HCT116 (cell line): ENCODE measurements at regions not wholly inside any gene's neighbourhood (a gene's known extent, or its start where the extent isn't known, plus 50 kb on each side); places are given as distances from the start of the nearest gene placed in this dataset.

Experiments
- ATAC-seq: fragments of 200-7000 bp; cut with Tn5 transposase; 2 replicates; pipeline ENCODE4 v1.9.1; 2020; ENCODE audit warnings: mild to moderate bottlenecking, moderate library complexity
- BruUV-seq: library from RNA; stranded (reverse); fragments of 400-500 nt; replicated peaks from 2 replicates; lab custom pipeline; 2021; lab: Mats Ljungman, UMichigan
- CTCF ChIA-PET: fragments of 300-600 bp; sonication (Branson Sonifier 250); formaldehyde crosslinking; loops from one replicate; lab custom pipeline; 2021; ENCODE audit warnings: antibody characterized with exemption; lab: Charles Lee
- POLR2A ChIA-PET: fragments of 300-600, 350-600 bp; sonication (Branson Sonifier 250); formaldehyde crosslinking; loops from one replicate; lab custom pipeline; 2021; ENCODE audit warnings: antibody characterized with exemption; lab: Charles Lee
- RAD21 ChIA-PET, 2 experiments: fragments of 300-600 bp; sonication (Branson Sonifier 250); formaldehyde crosslinking; loops; one replicate each; lab custom pipeline; 2023; ENCODE audit warnings: low total read pairs in 2 of 2; ENCODE audit not compliant: uncharacterized antibody in 2 of 2, unreplicated experiment in 2 of 2, low non-redundant PET in 1 of 2; lab: Charles Lee
- DNase-seq: peaks from one replicate; pipeline ENCODE4 v3.0.0-alpha.2; 2010; ENCODE audit warnings: low read depth, low spot score
- H2AFZ ChIP-seq: fragments of 200-600 bp; shearing (Covaris generic), sonication (generic); 2 replicates; pipeline ENCODE4 v1.6.1; 2017; ENCODE audit warnings: low read depth, mixed run types, mixed read lengths, antibody characterized with exemption, low read length; ENCODE audit not compliant: poor library complexity, severe bottlenecking
- H3K27ac ChIP-seq: 2 replicates; pipeline ENCODE4 v1.5.1; 2012; ENCODE audit warnings: low read depth, low read length
- H3K27me3 ChIP-seq: fragments of 200-600 bp; sonication (generic); 2 replicates; pipeline ENCODE4 v1.6.1; 2016; ENCODE audit warnings: mixed run types, low read length, mixed read lengths; ENCODE audit not compliant: insufficient read depth
- H3K36me3 ChIP-seq, 2 experiments: fragments of 200-500 bp in 1 of 2; fragments of 200-600 bp in 1 of 2; sonication (Bioruptor generic) in 1 of 2; sonication (generic) in 1 of 2; 2 replicates each; pipeline versions ENCODE4 v1.5.1 to v1.6.1; 2014 to 2016; ENCODE audit warnings: low read length in 2 of 2, inconsistent platforms in 1 of 2, mixed read lengths in 1 of 2, mixed run types in 1 of 2; ENCODE audit not compliant: insufficient read depth in 2 of 2, control insufficient read depth in 1 of 2
- H3K4me1 ChIP-seq, 2 experiments: fragments of 200-600 bp in 1 of 2; sonication (generic) in 1 of 2; 2 replicates each; pipeline versions ENCODE4 v1.5.1 to v1.6.1; 2012 to 2017; ENCODE audit warnings: low read length in 2 of 2, inconsistent platforms in 1 of 2, mild to moderate bottlenecking in 1 of 2, mixed read lengths in 1 of 2, mixed run types in 1 of 2, moderate library complexity in 1 of 2; ENCODE audit not compliant: insufficient read depth in 2 of 2, control insufficient read depth in 1 of 2
- H3K4me2 ChIP-seq: fragments of 200-600 bp; sonication (generic); 2 replicates; pipeline ENCODE4 v1.6.1; 2017; ENCODE audit warnings: mixed run types, low read length, mixed read lengths
- H3K4me3 ChIP-seq, 2 experiments: fragments of 200-600 bp in 1 of 2; sonication (generic) in 1 of 2; replicated peaks in 1 of 2; 2 replicates each; pipeline ENCODE4 v1.5.1; 2011 to 2016; ENCODE audit warnings: low read length in 2 of 2, control low read depth in 1 of 2, low read depth in 1 of 2, mild to moderate bottlenecking in 1 of 2, mixed read lengths in 1 of 2, mixed run types in 1 of 2
- H3K79me2 ChIP-seq: fragments of 200-600 bp; sonication (generic); 2 replicates; pipeline ENCODE4 v1.6.1; 2017; ENCODE audit warnings: mild to moderate bottlenecking, mixed run types, low read length, moderate library complexity, mixed read lengths; ENCODE audit not compliant: insufficient read depth
- H3K9ac ChIP-seq: fragments of 200-600 bp; sonication (generic); 2 replicates; pipeline ENCODE4 v1.6.1; 2016; ENCODE audit warnings: low read length, mixed read lengths
- H3K9me2 ChIP-seq: fragments of 200-600 bp; sonication (generic), shearing (Covaris generic); 2 replicates; pipeline ENCODE4 v1.6.1; 2017; ENCODE audit warnings: mixed run types, mild to moderate bottlenecking, moderate library complexity; ENCODE audit not compliant: insufficient read depth
- H3K9me3 ChIP-seq, 2 experiments: fragments of 200-500 bp in 1 of 2; fragments of 200-600 bp in 1 of 2; sonication (Bioruptor generic) in 1 of 2; sonication (generic) in 1 of 2; 2 replicates each; pipeline ENCODE4 v1.6.1; 2014 to 2017; ENCODE audit warnings: low read length in 2 of 2, mixed read lengths in 2 of 2, inconsistent platforms in 1 of 2, low read depth in 1 of 2, mild to moderate bottlenecking in 1 of 2, mixed run types in 1 of 2, moderate library complexity in 1 of 2; ENCODE audit not compliant: control insufficient read depth in 1 of 2, insufficient read depth in 1 of 2
- H4K20me1 ChIP-seq: fragments of 200-600 bp; sonication (generic), shearing (Covaris generic); 2 replicates; pipeline ENCODE4 v1.6.1; 2017; ENCODE audit warnings: mixed run types, mild to moderate bottlenecking, moderate library complexity; ENCODE audit not compliant: insufficient read depth
- CBX3 ChIP-seq: IDR thresholded peaks from 2 replicates; pipeline ENCODE4 v1.6.1; 2012; ENCODE audit warnings: low read depth
- EZH2phosphoT487 ChIP-seq: fragments of 200-600 bp; IDR thresholded peaks from 2 replicates; pipeline ENCODE4 v1.6.1; 2018; ENCODE audit warnings: antibody characterized with exemption, borderline replicate concordance
- JUND ChIP-seq: IDR thresholded peaks from 2 replicates; pipeline ENCODE4 v1.6.1; 2012
- POLR2A ChIP-seq: IDR thresholded peaks from 2 replicates; pipeline ENCODE4 v1.7.0; 2011; ENCODE audit warnings: borderline replicate concordance; ENCODE audit not compliant: insufficient read depth, insufficient read length; ENCODE audit errors: extremely low read depth
- POLR2AphosphoS5 ChIP-seq: IDR thresholded peaks from 2 replicates; pipeline ENCODE4 v1.6.1; 2011; ENCODE audit warnings: mild to moderate bottlenecking, low read depth, low read length, moderate library complexity
- YY1 ChIP-seq: IDR thresholded peaks from 2 replicates; pipeline ENCODE4 v1.6.1; 2011; ENCODE audit warnings: low read length, low read depth, moderate library complexity, mild to moderate bottlenecking; ENCODE audit not compliant: insufficient replicate concordance; ENCODE audit errors: extremely low read depth
- ZNF274 ChIP-seq: fragments of 200-500 bp; sonication (Bioruptor generic); IDR thresholded peaks from 2 replicates; pipeline ENCODE4 v1.6.1; 2014; ENCODE audit warnings: mild to moderate bottlenecking, low read depth, low read length, inconsistent platforms
- intact Hi-C: fragments of 100-400 bp; cut with micrococcal nuclease; formaldehyde crosslinking; loops from 2 replicates; pipeline ENCODE4 v1.10.0; 2022
- TF ChIP-seq, protein P1 (sequence below): IDR thresholded peaks from 2 replicates; pipeline ENCODE4 v1.6.1; 2011; ENCODE audit warnings: mild to moderate bottlenecking, low read length, moderate library complexity; ENCODE audit not compliant: insufficient replicate concordance; ENCODE audit errors: extremely low read depth

GRCh38 chr3:59163953-59164352 lies 114.1 kb upstream of the CFAP20DC start:
- POLR2A ChIA-PET = no interaction called here
- no peak for ATAC-seq
- no peaks in the 10 kb centered on the region for H3K9me3 ChIP-seq
- no peak overlapping the region for H2AFZ ChIP-seq
- H3K4me3 ChIP-seq = no peak overlapping the region
- no peaks in the 10 kb centered on the region for H3K36me3 ChIP-seq
- H3K27me3 ChIP-seq = no peaks in the 10 kb centered on the region
- H3K4me2 ChIP-seq = no peak overlapping the region
- no peak overlapping the region for H3K27ac ChIP-seq
- intact Hi-C loops = no loop called here
- RAD21 ChIA-PET = no interaction called here
- H3K4me1 ChIP-seq = no peaks in the 10 kb centered on the region
- H3K79me2 ChIP-seq = no peaks in the 10 kb centered on the region
- TF ChIP-seq EZH2phosphoT487 (no peak), POLR2AphosphoS5 (no peak), CBX3 (no peak), YY1 (no peak), ZNF274 (no peak)
- TF ChIP-seq, protein P1, sequence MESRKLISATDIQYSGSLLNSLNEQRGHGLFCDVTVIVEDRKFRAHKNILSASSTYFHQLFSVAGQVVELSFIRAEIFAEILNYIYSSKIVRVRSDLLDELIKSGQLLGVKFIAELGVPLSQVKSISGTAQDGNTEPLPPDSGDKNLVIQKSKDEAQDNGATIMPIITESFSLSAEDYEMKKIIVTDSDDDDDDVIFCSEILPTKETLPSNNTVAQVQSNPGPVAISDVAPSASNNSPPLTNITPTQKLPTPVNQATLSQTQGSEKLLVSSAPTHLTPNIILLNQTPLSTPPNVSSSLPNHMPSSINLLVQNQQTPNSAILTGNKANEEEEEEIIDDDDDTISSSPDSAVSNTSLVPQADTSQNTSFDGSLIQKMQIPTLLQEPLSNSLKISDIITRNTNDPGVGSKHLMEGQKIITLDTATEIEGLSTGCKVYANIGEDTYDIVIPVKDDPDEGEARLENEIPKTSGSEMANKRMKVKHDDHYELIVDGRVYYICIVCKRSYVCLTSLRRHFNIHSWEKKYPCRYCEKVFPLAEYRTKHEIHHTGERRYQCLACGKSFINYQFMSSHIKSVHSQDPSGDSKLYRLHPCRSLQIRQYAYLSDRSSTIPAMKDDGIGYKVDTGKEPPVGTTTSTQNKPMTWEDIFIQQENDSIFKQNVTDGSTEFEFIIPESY = no peak
- H4K20me1 ChIP-seq = no peaks in the 10 kb centered on the region
- no peak overlapping the region for H3K9ac ChIP-seq
- H3K9me2 ChIP-seq = no peaks in the 10 kb centered on the region
- no TSS peak for BruUV-seq
- no peak for DNase-seq
- CTCF ChIA-PET = no interaction called here

DNA sequence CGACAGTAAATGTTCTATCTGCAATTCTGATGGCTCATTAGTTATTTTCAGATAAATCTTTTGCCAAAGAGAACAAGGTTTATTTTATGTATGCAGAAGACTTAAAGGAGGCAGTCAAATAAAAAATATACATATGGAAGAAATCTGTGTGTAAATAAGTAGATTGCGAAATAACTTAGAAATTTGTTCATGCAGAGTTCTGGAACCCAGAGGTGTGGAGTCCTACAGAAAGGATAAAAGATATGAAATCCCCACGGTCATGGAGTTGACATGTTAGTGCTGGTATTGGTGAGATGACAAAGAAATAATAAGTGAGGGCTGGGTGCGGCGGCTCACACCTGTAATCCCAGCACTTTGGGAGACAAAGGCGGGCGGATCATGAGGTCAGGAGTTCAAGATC lies 111.2 kb upstream of the CFAP20DC start:
- Histone ChIP-seq H3K9me3 (no peaks in the 10 kb centered on the region), H3K4me1 (no peaks in the 10 kb centered on the region), H3K4me3 (no peak overlapping the region), H3K27me3 (no peaks in the 10 kb centered on the region), H3K36me3 (no peaks in the 10 kb centered on the region), H3K79me2 (no peaks in the 10 kb centered on the region)
- intact Hi-C loops = no loop called here
- BruUV-seq = no TSS peak
- ChIA-PET RAD21 (no interaction called here), CTCF (no interaction called here)
- no peak for ATAC-seq
- no peak for DNase-seq
- TF ChIP-seq CBX3 = no peak
- no peak for TF ChIP-seq POLR2A
- no peak for TF ChIP-seq JUND
- TF ChIP-seq, all 23 proteins: peak for 0
- H2AFZ ChIP-seq = no peak overlapping the region
- no peaks in the 10 kb centered on the region for H3K9me2 ChIP-seq
- H3K9ac ChIP-seq = no peak overlapping the region
- POLR2A ChIA-PET = no interaction called here
- H4K20me1 ChIP-seq = no peaks in the 10 kb centered on the region
- no peak overlapping the region for H3K4me2 ChIP-seq
- no peak overlapping the region for H3K27ac ChIP-seq
